GM23248 (cell line): ENCODE measurements at regions not wholly inside any gene's neighbourhood (a gene's known extent, or its start where the extent isn't known, plus 50 kb on each side); places are given as distances from the start of the nearest gene placed in this dataset.
A peak's percentile ranks its signal among the peaks of the same experiment; 100 is the strongest.

Experiments
- DNase-seq: peaks from one replicate; pipeline ENCODE4 v3.0.0-alpha.2; 2015
- H2AFZ ChIP-seq: fragments of 200-600 bp; sonication (generic); 2 replicates; pipeline ENCODE4 v1.6.1; 2016; ENCODE audit warnings: antibody characterized with exemption
- H3F3A ChIP-seq: fragments of 200-600 bp; sonication (generic); 2 replicates; pipeline ENCODE4 v1.6.1; 2016; ENCODE audit warnings: mild to moderate bottlenecking, antibody characterized with exemption, mixed run types; ENCODE audit not compliant: insufficient read depth
- H3K27ac ChIP-seq: fragments of 200-600 bp; sonication (generic); 2 replicates; pipeline ENCODE4 v1.5.1; 2016; ENCODE audit warnings: mild to moderate bottlenecking
- H3K27me3 ChIP-seq: fragments of 200-600 bp; sonication (generic); replicated peaks from 2 replicates; pipeline ENCODE4 v1.6.1; 2016; ENCODE audit warnings: mild to moderate bottlenecking; ENCODE audit not compliant: insufficient read depth
- H3K36me3 ChIP-seq: fragments of 200-600 bp; sonication (generic); 2 replicates; pipeline ENCODE4 v1.6.1; 2016; ENCODE audit warnings: low read depth, mild to moderate bottlenecking
- H3K4me1 ChIP-seq: fragments of 200-600 bp; sonication (generic); 2 replicates; pipeline ENCODE4 v1.6.1; 2016; ENCODE audit warnings: mild to moderate bottlenecking; ENCODE audit not compliant: insufficient read depth
- H3K4me2 ChIP-seq: fragments of 200-600 bp; sonication (generic); one replicate; pipeline ENCODE4 v1.6.1; 2016; ENCODE audit warnings: mild to moderate bottlenecking; ENCODE audit not compliant: unreplicated experiment
- H3K4me3 ChIP-seq: fragments of 200-600 bp; sonication (generic); 2 replicates; pipeline ENCODE4 v1.5.1; 2016; ENCODE audit warnings: mild to moderate bottlenecking
- H3K79me2 ChIP-seq: fragments of 200-600 bp; sonication (generic); 2 replicates; pipeline ENCODE4 v1.6.1; 2016; ENCODE audit warnings: mild to moderate bottlenecking; ENCODE audit not compliant: insufficient read depth
- H3K9ac ChIP-seq: fragments of 200-600 bp; sonication (generic); 2 replicates; pipeline ENCODE4 v1.6.1; 2016; ENCODE audit warnings: mild to moderate bottlenecking
- H3K9me2 ChIP-seq: fragments of 200-600 bp; sonication (generic); 2 replicates; pipeline ENCODE4 v1.6.1; 2016; ENCODE audit warnings: mixed run types, mild to moderate bottlenecking, moderate library complexity; ENCODE audit not compliant: insufficient read depth
- H3K9me3 ChIP-seq: fragments of 200-600 bp; sonication (generic); one replicate; pipeline ENCODE4 v1.6.1; 2017; ENCODE audit warnings: low read depth
- H4K20me1 ChIP-seq: fragments of 200-600 bp; sonication (generic); 2 replicates; pipeline ENCODE4 v1.6.0; 2016; ENCODE audit not compliant: insufficient read depth
- EZH2 ChIP-seq: fragments of 200-600 bp; sonication (generic); IDR thresholded peaks from 2 replicates; pipeline ENCODE4 v1.6.1; 2018; ENCODE audit warnings: antibody characterized with exemption, mild to moderate bottlenecking; ENCODE audit not compliant: insufficient read depth, poor library complexity, severe bottlenecking
- EZH2phosphoT487 ChIP-seq: fragments of 200-600 bp; sonication (generic); IDR thresholded peaks from 2 replicates; pipeline ENCODE4 v1.6.1; 2018; ENCODE audit warnings: antibody characterized with exemption, moderate library complexity, mild to moderate bottlenecking, low read depth; ENCODE audit not compliant: insufficient read depth
- WGBS, 2 experiments: methylation state at CpG; one replicate each; pipeline ENCODE4 v1.1.6; 2015 to 2017; ENCODE audit warnings: low lambda C conversion rate in 2 of 2, low coverage in 1 of 2; ENCODE audit errors: missing lambda C conversion rate in 2 of 2; 5-methylcytosine and 5-hydroxymethylcytosine counted together
- in situ Hi-C: fragments of 300-500 bp; cut with MboI; formaldehyde crosslinking; loops from 2 replicates; pipeline ENCODE4 v1.15.0; 2020

- Histone ChIP-seq H3K27me3 (no peaks in the 10 kb centered on the region), H3K4me3 (peak overlapping the region; percentile 49), H3K36me3 (no peaks in the 10 kb centered on the region), H3K27ac (no peak overlapping the region), H3K79me2 (peaks cover 27% of the 10 kb centered on the region; the same call in 1 of the 2 replicates), H3K4me2 (peak overlapping the region; percentile 40), H3K9me2 (no peaks in the 10 kb centered on the region), H3K9ac (no peak overlapping the region), H3K9me3 (no peaks in the 10 kb centered on the region), H3F3A (peaks cover 24% of the 10 kb centered on the region), H3K4me1 (peaks cover 54% of the 10 kb centered on the region), H4K20me1 (0 out of 2 replicates have a peak, but pooled peaks cover 3% of the 10 kb centered on the region), H2AFZ (no peak overlapping the region)
- no peak for DNase-seq
- no peak for TF ChIP-seq EZH2phosphoT487
- no peak for TF ChIP-seq EZH2
- WGBS, 2 experiments, result 37 to 42% methylated on average over 8 of the region's 8 CpGs
- in situ Hi-C loops, result no loop called here
Measured at GRCh38 chr11:122319691-122320620, 203.9 kb upstream of the BLID start.

GRCh38 chr11:122319085-122319484 is 203.1 kb upstream of the BLID start:
- H3K4me3 ChIP-seq, result no peak overlapping the region
- no peak overlapping the region for H3K9ac ChIP-seq
- no peak overlapping the region for H3K27ac ChIP-seq
- WGBS, 2 experiments, result 18 to 25% methylated on average over 1 of the region's 1 CpG
- H2AFZ ChIP-seq, result no peak overlapping the region
- H3K4me1 ChIP-seq, result peaks cover 54% of the 10 kb centered on the region
- TF ChIP-seq EZH2phosphoT487 (no peak), EZH2 (no peak)
- H3K79me2 ChIP-seq, result peaks cover 30% of the 10 kb centered on the region; the same call in 1 of the 2 replicates
- no peaks in the 10 kb centered on the region for H3K9me3 ChIP-seq
- no peak for DNase-seq
- H3K27me3 ChIP-seq, result no peaks in the 10 kb centered on the region
- H3F3A ChIP-seq, result peaks cover 24% of the 10 kb centered on the region
- in situ Hi-C loops, result no loop called here
- H3K4me2 ChIP-seq, result no peak overlapping the region
- no peaks in the 10 kb centered on the region for H3K36me3 ChIP-seq
- H4K20me1 ChIP-seq, result no peaks in the 10 kb centered on the region
- H3K9me2 ChIP-seq, result no peaks in the 10 kb centered on the region

- peak; percentile 77 for DNase-seq
- H3K9ac ChIP-seq, result peak overlapping the region; percentile 10; the same call in 1 of the 2 replicates
- no peaks in the 10 kb centered on the region for H4K20me1 ChIP-seq
- H2AFZ ChIP-seq, result no peak overlapping the region
- in situ Hi-C loops, result no loop called here
- TF ChIP-seq EZH2phosphoT487 (no peak), EZH2 (no peak)
- peaks cover 30% of the 10 kb centered on the region; the same call in 1 of the 2 replicates for H3K79me2 ChIP-seq
- no peaks in the 10 kb centered on the region for H3K36me3 ChIP-seq
- H3K27ac ChIP-seq, result peak overlapping the region; percentile 29
- H3K27me3 ChIP-seq, result no peaks in the 10 kb centered on the region
- H3F3A ChIP-seq, result peaks cover 16% of the 10 kb centered on the region; the same call in 1 of the 2 replicates
- H3K9me2 ChIP-seq, result no peaks in the 10 kb centered on the region
- peak overlapping the region; percentile 31 for H3K4me2 ChIP-seq
- no peaks in the 10 kb centered on the region for H3K9me3 ChIP-seq
- peaks cover 46% of the 10 kb centered on the region for H3K4me1 ChIP-seq
- H3K4me3 ChIP-seq, result no peak overlapping the region
Measured at GRCh38 chr11:122317305-122317704, 201.3 kb upstream of the BLID start.

GRCh38 chr11:122313581-122313980 is 197.6 kb upstream of the BLID start:
- 95 to 96% methylated on average over 5 of the region's 5 CpGs for WGBS, 2 experiments
- no peak for DNase-seq

More at GRCh38 chr11:122313581-122313980, 197.6 kb upstream of the BLID start:
- H3K9me3 ChIP-seq, result no peaks in the 10 kb centered on the region
- TF ChIP-seq EZH2 (no peak), EZH2phosphoT487 (no peak)
- H3K4me1 ChIP-seq, result peaks cover 19% of the 10 kb centered on the region
- H3K27ac ChIP-seq, result no peak overlapping the region
- H3K4me3 ChIP-seq, result no peak overlapping the region
- H3K36me3 ChIP-seq, result no peaks in the 10 kb centered on the region
- H4K20me1 ChIP-seq, result no peaks in the 10 kb centered on the region
- H3K4me2 ChIP-seq, result no peak overlapping the region
- H3F3A ChIP-seq, result peaks cover 9% of the 10 kb centered on the region; the same call in 1 of the 2 replicates
- no peaks in the 10 kb centered on the region for H3K9me2 ChIP-seq
- no peaks in the 10 kb centered on the region for H3K27me3 ChIP-seq
- H3K9ac ChIP-seq, result no peak overlapping the region
- in situ Hi-C loops, result no loop called here
- no peak overlapping the region for H2AFZ ChIP-seq
- peaks cover 31% of the 10 kb centered on the region; the same call in 1 of the 2 replicates for H3K79me2 ChIP-seq
